Breast epithelium (tissue), 3 donors: ENCODE measurements at regions not wholly inside any gene's neighbourhood (a gene's known extent, or its start where the extent isn't known, plus 50 kb on each side); places are given as distances from the start of the nearest gene placed in this dataset.

Source experiments
- POLR2A ChIP-seq: fragments of 450-650 bp; IDR thresholded peaks from one replicate; pipeline ENCODE4 v1.6.1; 2016; ENCODE audit warnings: antibody characterized with exemption, mild to moderate bottlenecking, moderate library complexity
- POLR2AphosphoS5 ChIP-seq, 3 donors: sonication (generic); formaldehyde crosslinking; IDR thresholded peaks; one replicate each; pipeline ENCODE4 v1.6.1; 2017; ENCODE audit warnings: antibody characterized with exemption in 3 of 3

DNA sequence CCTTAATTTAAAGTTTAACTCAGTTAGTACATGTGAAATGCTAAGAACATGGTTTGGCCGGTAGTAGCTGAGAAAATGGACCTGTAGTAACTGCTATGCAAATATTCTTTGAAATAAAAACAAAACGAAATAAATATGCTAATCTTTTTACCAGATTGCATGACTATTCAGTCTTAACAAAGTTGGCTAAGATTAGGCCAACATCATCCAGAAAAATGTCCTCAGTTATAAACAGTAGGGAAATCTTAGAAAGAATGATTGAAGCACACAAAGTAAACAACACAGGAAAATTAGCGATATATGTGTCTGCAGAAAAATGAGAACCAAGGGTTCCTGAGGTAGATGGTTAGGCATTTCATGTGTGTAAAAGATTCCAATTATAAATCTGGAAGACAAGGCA is 832.1 kb downstream of the TUSC7 start:
- TF ChIP-seq POLR2AphosphoS5 (IDR thresholded peaks at IDR 0.05) (no peak), POLR2A (no peak)
